SK-N-SH (cell line): ENCODE measurements at regions not wholly inside any gene's neighbourhood (a gene's known extent, or its start where the extent isn't known, plus 50 kb on each side); places are given as distances from the start of the nearest gene placed in this dataset.
"Not testable (repeated sequence)": the region's sequence is repeated elsewhere in the genome, so short reads cannot be mapped to it uniquely, and the experiment has no call there.

Experiments used
- CTCF ChIA-PET: fragments of 300-600, 350-600 bp; formaldehyde crosslinking; extraction: SDS; loops from one replicate; lab custom pipeline; 2021; lab: Yijun Ruan, JAX
- POLR2A ChIA-PET: fragments of 350-600 bp; sonication (Branson Sonifier 250); formaldehyde crosslinking; extraction: SDS; loops from one replicate; lab custom pipeline; 2020; ENCODE audit warnings: antibody characterized with exemption, inconsistent platforms; lab: Yijun Ruan, JAX
- DNase-seq: peaks from one replicate; pipeline ENCODE4 v3.0.0; 2012
- H2AFZ ChIP-seq: fragments of 200-600 bp; sonication (generic); 2 replicates; pipeline ENCODE4 v1.8.1; 2016; ENCODE audit warnings: antibody characterized with exemption, mild to moderate bottlenecking, low read depth
- H3F3A ChIP-seq: fragments of 200-600 bp; sonication (generic); replicated peaks from 2 replicates; pipeline ENCODE3; 2016; ENCODE audit warnings: antibody characterized with exemption, mild to moderate bottlenecking; ENCODE audit not compliant: insufficient read depth
- H3K27ac ChIP-seq, 2 experiments: fragments of 200-500 bp in 1 of 2; fragments of 200-600 bp in 1 of 2; sonication (Bioruptor generic) in 1 of 2; sonication (generic), shearing (Covaris generic) in 1 of 2; 2 replicates each; pipeline versions ENCODE4 v1.5.1 to v1.6.1; 2014 to 2016; ENCODE audit warnings: low read depth in 2 of 2, inconsistent platforms in 1 of 2, low read length in 1 of 2, mild to moderate bottlenecking in 1 of 2, mixed read lengths in 1 of 2
- H3K27me3 ChIP-seq: fragments of 200-600 bp; sonication (generic), shearing (Covaris generic); 2 replicates; pipeline ENCODE4 v1.6.1; 2016; ENCODE audit warnings: mixed run types; ENCODE audit not compliant: insufficient read depth
- H3K36me3 ChIP-seq, 2 experiments: fragments of 200-500 bp in 1 of 2; fragments of 200-600 bp in 1 of 2; sonication (Bioruptor generic) in 1 of 2; sonication (generic) in 1 of 2; replicated peaks in 1 of 2; 2 replicates each; pipeline versions ENCODE3 to v1.5.1; 2014 to 2016; ENCODE audit warnings: low read length in 1 of 2, mild to moderate bottlenecking in 1 of 2; ENCODE audit not compliant: insufficient read depth in 2 of 2, control insufficient read depth in 1 of 2
- H3K4me1 ChIP-seq, 2 experiments: fragments of 200-500 bp in 1 of 2; fragments of 200-600 bp in 1 of 2; sonication (Bioruptor generic) in 1 of 2; sonication (generic), shearing (Covaris generic) in 1 of 2; 2 replicates each; pipeline versions ENCODE4 v1.5.1 to v1.6.1; 2014 to 2016; ENCODE audit warnings: low read depth in 1 of 2, low read length in 1 of 2, mixed run types in 1 of 2; ENCODE audit not compliant: insufficient read depth in 2 of 2, control insufficient read depth in 1 of 2
- H3K4me2 ChIP-seq: fragments of 200-600 bp; sonication (generic), shearing (Covaris generic); 2 replicates; pipeline ENCODE4 v1.6.1; 2017; ENCODE audit warnings: mixed run types
- H3K4me3 ChIP-seq, 2 experiments: fragments of 200-500 bp in 1 of 2; fragments of 200-600 bp in 1 of 2; sonication (Bioruptor generic) in 1 of 2; sonication (generic), shearing (Covaris generic) in 1 of 2; 2 replicates each; pipeline versions ENCODE4 v1.5.1 to v1.8.1; 2014 to 2016; ENCODE audit warnings: low read depth in 2 of 2, inconsistent platforms in 1 of 2, low read length in 1 of 2, mild to moderate bottlenecking in 1 of 2, mixed read lengths in 1 of 2, moderate library complexity in 1 of 2
- H3K79me2 ChIP-seq: fragments of 200-600 bp; sonication (generic); 2 replicates; pipeline ENCODE4 v1.8.1; 2017; ENCODE audit warnings: mild to moderate bottlenecking; ENCODE audit not compliant: insufficient read depth
- H3K9ac ChIP-seq: fragments of 200-600 bp; sonication (generic); 2 replicates; pipeline ENCODE4 v1.6.1; 2017; ENCODE audit warnings: mixed run types
- H3K9me2 ChIP-seq: fragments of 200-600 bp; sonication (generic); 2 replicates; pipeline ENCODE4 v1.6.1; 2017; ENCODE audit warnings: mixed run types
- H3K9me3 ChIP-seq: fragments of 200-600 bp; sonication (generic); 2 replicates; pipeline ENCODE4 v1.6.1; 2017; ENCODE audit warnings: mixed run types, mild to moderate bottlenecking, moderate library complexity
- H4K20me1 ChIP-seq: fragments of 200-600 bp; sonication (generic); 2 replicates; pipeline ENCODE4 v1.6.1; 2017; ENCODE audit warnings: mild to moderate bottlenecking, mixed run types; ENCODE audit not compliant: insufficient read depth
- CHD2 ChIP-seq: fragments of 150-350 bp; IDR thresholded peaks from 2 replicates; pipeline ENCODE4 v1.6.1; 2018; ENCODE audit warnings: low read length; ENCODE audit not compliant: partially characterized antibody
- CTCF ChIP-seq: fragments of 200-600 bp; sonication (generic); IDR thresholded peaks from 2 replicates; pipeline ENCODE4 v1.6.1; 2017; ENCODE audit warnings: antibody characterized with exemption, mild to moderate bottlenecking, moderate library complexity
- ELF1 ChIP-seq: IDR thresholded peaks from 2 replicates; pipeline ENCODE4 v1.4.0; 2012
- EP300 ChIP-seq, 2 experiments: IDR thresholded peaks; 2 replicates each; pipeline versions ENCODE4 v1.4.0 to v1.6.1; 2012; ENCODE audit warnings: borderline replicate concordance in 1 of 2, low read depth in 1 of 2, low read length in 1 of 2
- FOSL2 ChIP-seq: IDR thresholded peaks from 2 replicates; pipeline ENCODE4 v1.4.0; 2012; ENCODE audit warnings: low read depth, mild to moderate bottlenecking, moderate library complexity, borderline replicate concordance
- GABPA ChIP-seq: IDR thresholded peaks from 2 replicates; pipeline ENCODE4 v1.4.0; 2012; ENCODE audit warnings: low read depth, mild to moderate bottlenecking
- MAX ChIP-seq: IDR thresholded peaks from 2 replicates; pipeline ENCODE4 v1.4.0; 2012; ENCODE audit warnings: low read depth
- MEF2A ChIP-seq: IDR thresholded peaks from 2 replicates; pipeline ENCODE4 v1.4.0; 2012; ENCODE audit warnings: low read depth, borderline replicate concordance
- MXI1 ChIP-seq: IDR thresholded peaks from 2 replicates; pipeline ENCODE4 v1.6.1; 2012; ENCODE audit warnings: mild to moderate bottlenecking, low read depth, low read length, improper control_type of control experiment
- NFIC ChIP-seq: IDR thresholded peaks from 2 replicates; pipeline ENCODE4 v1.4.0; 2012; ENCODE audit warnings: borderline replicate concordance
- PBX3 ChIP-seq: IDR thresholded peaks from 2 replicates; pipeline ENCODE4; 2012
- RFX5 ChIP-seq: IDR thresholded peaks from 2 replicates; pipeline ENCODE4 v1.6.1; 2012; ENCODE audit warnings: mild to moderate bottlenecking, improper control_type of control experiment, low read length
- SMC3 ChIP-seq: IDR thresholded peaks from 2 replicates; pipeline ENCODE4 v1.6.1; 2012; ENCODE audit warnings: low read depth, low read length, improper control_type of control experiment
- TCF12 ChIP-seq: IDR thresholded peaks from 2 replicates; pipeline ENCODE4 v1.4.0; 2012
- TEAD4 ChIP-seq: IDR thresholded peaks from 2 replicates; pipeline ENCODE4 v1.4.0; 2012; ENCODE audit warnings: mild to moderate bottlenecking, borderline replicate concordance; ENCODE audit not compliant: insufficient read depth
- USF2 ChIP-seq: fragments of 150-350 bp; IDR thresholded peaks from 2 replicates; pipeline ENCODE4 v1.6.1; 2017; ENCODE audit warnings: antibody characterized with exemption, low read length, low read depth, borderline replicate concordance
- YY1 ChIP-seq: IDR thresholded peaks from 2 replicates; pipeline ENCODE4 v1.4.0; 2012; ENCODE audit warnings: low read depth, mild to moderate bottlenecking
- WGBS: methylation state at CpG from one replicate; pipeline ENCODE4 v1.1.6; 2017; ENCODE audit warnings: low lambda C conversion rate; 5-methylcytosine and 5-hydroxymethylcytosine counted together

- no peak for TF ChIP-seq MAX
- no peak for TF ChIP-seq CHD2
- no peak for TF ChIP-seq RFX5
- no peak for TF ChIP-seq MXI1
- no peak for TF ChIP-seq SMC3
- TF ChIP-seq, all 33 proteins: peak for 0
- Histone ChIP-seq H3K36me3 (no peaks in the 10 kb centered on the region), H3K9ac (no peak overlapping the region), H3K4me1 (no peaks in the 10 kb centered on the region), H3K79me2 (no peaks in the 10 kb centered on the region), H3K27ac (no peak overlapping the region), H3K9me3 (no peaks in the 10 kb centered on the region), H4K20me1 (no peaks in the 10 kb centered on the region), H3K4me2 (no peak overlapping the region), H3K4me3 (no peak overlapping the region), H3F3A (no peaks in the 10 kb centered on the region), H2AFZ (no peak overlapping the region), H3K9me2 (no peaks in the 10 kb centered on the region), H3K27me3 (no peaks in the 10 kb centered on the region)
- 56% methylated on average over 13 of the region's 17 CpGs for WGBS
- ChIA-PET CTCF (no interaction called here), POLR2A (no interaction called here)
- DNase-seq, result no peak
These were observed 79.0 kb upstream of the CDH7 start for GRCh38 chr18:65671621-65672415.

- H3K79me2 ChIP-seq, H3K9me2 ChIP-seq, H3K4me1 ChIP-seq, H3K27ac ChIP-seq, H4K20me1 ChIP-seq, H3K36me3 ChIP-seq, CTCF ChIA-PET, H3K9me3 ChIP-seq, H3K27me3 ChIP-seq, H3K9ac ChIP-seq, H3K4me3 ChIP-seq, DNase-seq, H3F3A ChIP-seq, H2AFZ ChIP-seq, H3K4me2 ChIP-seq, POLR2A ChIA-PET: not testable (repeated sequence)
- 38% methylated on average over 3 of the region's 3 CpGs for WGBS
These were observed 80.7 kb upstream of the CDH7 start for GRCh38 chr18:65670145-65670544.

DNA sequence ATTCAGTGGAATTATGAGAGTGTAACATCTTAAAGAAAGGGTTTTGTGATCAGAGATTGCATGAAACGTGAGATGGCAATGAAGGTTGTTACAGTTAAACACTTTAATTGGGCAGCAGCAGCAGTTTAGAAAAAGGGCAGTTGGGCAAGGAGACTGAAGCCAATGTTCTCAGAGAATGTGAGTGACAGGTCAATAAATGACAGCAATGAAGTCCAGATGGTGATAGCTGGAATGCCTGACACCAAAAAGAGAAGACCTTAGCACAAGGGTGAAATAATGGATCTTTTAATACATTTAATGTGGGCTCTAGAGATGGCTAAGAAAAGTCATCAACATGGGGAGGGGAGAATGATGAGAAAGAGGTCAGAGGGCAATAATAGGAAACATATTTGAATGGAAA lies 89.4 kb upstream of the CDH7 start:
- POLR2A ChIA-PET, result no interaction called here
- TF ChIP-seq FOSL2 (no peak), TEAD4 (no peak), TCF12 (no peak), GABPA (no peak), ELF1 (no peak), USF2 (no peak), CTCF (no peak), MEF2A (no peak), YY1 (no peak), EP300 (IDR thresholded peaks at IDR 0.05; ENCODE audit: borderline replicate concordance in 1 of 2, low read depth in 1 of 2, low read length in 1 of 2) (no peak), PBX3 (no peak), MXI1 (no peak), SMC3 (no peak), NFIC (no peak), CHD2 (no peak)
- TF ChIP-seq, all 33 proteins: peak for 0
- Histone ChIP-seq H3F3A (no peaks in the 10 kb centered on the region), H3K36me3 (no peaks in the 10 kb centered on the region), H3K9ac (no peak overlapping the region), H3K4me2 (no peak overlapping the region), H3K27ac (no peak overlapping the region), H3K79me2 (no peaks in the 10 kb centered on the region), H3K4me3 (no peak overlapping the region), H3K4me1 (no peaks in the 10 kb centered on the region), H4K20me1 (no peaks in the 10 kb centered on the region), H3K9me3 (0 out of 2 replicates have a peak, but pooled peaks cover 4% of the 10 kb centered on the region), H2AFZ (no peak overlapping the region), H3K27me3 (no peaks in the 10 kb centered on the region), H3K9me2 (no peaks in the 10 kb centered on the region)
- no peak for DNase-seq
- CTCF ChIA-PET, result no interaction called here
- 5% methylated on average over 1 of the region's 1 CpG for WGBS
